ENCODE measurements at regions not wholly inside any gene's neighbourhood (a gene's known extent, or its start where the extent isn't known, plus 50 kb on each side); places are given as distances from the start of the nearest gene placed in this dataset.

DNA sequence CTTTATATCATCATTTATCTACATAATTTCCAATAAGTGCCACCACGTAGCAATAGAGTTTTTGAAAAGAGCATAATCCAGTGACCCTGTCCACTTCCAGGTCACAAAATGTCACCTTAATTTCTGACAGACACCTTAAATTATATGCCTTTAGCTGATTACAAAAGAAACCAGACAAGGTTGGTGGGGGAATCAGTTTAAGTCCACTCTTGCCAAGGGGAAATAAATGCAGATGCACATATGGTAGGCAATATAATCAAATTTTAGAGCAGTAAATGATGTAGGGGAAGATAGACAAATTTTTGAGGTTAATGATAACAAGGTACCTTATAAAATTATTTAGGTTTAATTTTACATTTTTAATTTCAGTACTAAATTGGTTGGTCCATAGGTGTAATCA, 253.5 kb downstream of the ZIC1 start:
- H3K4me3 ChIP-seq = no peak overlapping the region
- no peaks in the 10 kb centered on the region for H3K9me3 ChIP-seq
- ATAC-seq (no peak), DNase-seq (no peak)
- no peak overlapping the region for H3K27ac ChIP-seq
- no peak for TF ChIP-seq POLR2A (IDR thresholded peaks at IDR 0.05)
- TF ChIP-seq, protein P1, sequence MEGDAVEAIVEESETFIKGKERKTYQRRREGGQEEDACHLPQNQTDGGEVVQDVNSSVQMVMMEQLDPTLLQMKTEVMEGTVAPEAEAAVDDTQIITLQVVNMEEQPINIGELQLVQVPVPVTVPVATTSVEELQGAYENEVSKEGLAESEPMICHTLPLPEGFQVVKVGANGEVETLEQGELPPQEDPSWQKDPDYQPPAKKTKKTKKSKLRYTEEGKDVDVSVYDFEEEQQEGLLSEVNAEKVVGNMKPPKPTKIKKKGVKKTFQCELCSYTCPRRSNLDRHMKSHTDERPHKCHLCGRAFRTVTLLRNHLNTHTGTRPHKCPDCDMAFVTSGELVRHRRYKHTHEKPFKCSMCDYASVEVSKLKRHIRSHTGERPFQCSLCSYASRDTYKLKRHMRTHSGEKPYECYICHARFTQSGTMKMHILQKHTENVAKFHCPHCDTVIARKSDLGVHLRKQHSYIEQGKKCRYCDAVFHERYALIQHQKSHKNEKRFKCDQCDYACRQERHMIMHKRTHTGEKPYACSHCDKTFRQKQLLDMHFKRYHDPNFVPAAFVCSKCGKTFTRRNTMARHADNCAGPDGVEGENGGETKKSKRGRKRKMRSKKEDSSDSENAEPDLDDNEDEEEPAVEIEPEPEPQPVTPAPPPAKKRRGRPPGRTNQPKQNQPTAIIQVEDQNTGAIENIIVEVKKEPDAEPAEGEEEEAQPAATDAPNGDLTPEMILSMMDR (IDR thresholded peaks at IDR 0.05) = no peak
- intact Hi-C loops (cut with DNase I) = no loop called here
- H3K4me1 ChIP-seq = no peaks in the 10 kb centered on the region
- no peaks in the 10 kb centered on the region for H3K36me3 ChIP-seq
- no peaks in the 10 kb centered on the region for H3K27me3 ChIP-seq
- WGBS (ENCODE audit: insufficient coverage, low coverage, low lambda C conversion rate, missing lambda C conversion rate) = 59% methylated on average over 1 of the region's 1 CpG

DNA sequence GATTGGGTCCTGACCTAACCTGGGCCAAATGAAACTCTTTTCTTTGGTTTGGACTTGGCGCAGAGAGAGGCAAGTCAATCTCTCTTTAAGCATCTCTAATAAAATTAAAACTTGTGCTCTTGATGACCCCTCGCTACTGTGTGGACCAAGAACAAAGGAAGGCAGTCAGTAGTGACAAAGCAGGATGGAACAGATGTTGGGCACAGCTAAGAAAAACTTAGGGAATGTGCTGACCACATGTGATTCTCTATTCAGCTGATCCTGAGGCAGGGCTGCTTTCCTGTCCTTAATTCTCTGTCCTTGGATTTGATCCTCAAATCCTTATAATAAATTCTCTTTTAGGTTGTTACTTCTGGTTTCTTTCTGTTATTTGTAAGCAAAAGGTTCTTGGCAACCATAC, 259.9 kb downstream of the ZIC1 start:
- intact Hi-C loops (cut with DNase I) = no loop called here
- no peak for TF ChIP-seq POLR2A (IDR thresholded peaks at IDR 0.05)
- TF ChIP-seq, protein P1 (IDR thresholded peaks at IDR 0.05) = no peak
- Histone ChIP-seq H3K27ac (no peak overlapping the region), H3K4me3 (no peak overlapping the region), H3K9me3 (no peaks in the 10 kb centered on the region), H3K4me1 (no peaks in the 10 kb centered on the region), H3K27me3 (no peaks in the 10 kb centered on the region), H3K36me3 (no peaks in the 10 kb centered on the region)
- ATAC-seq (no peak), DNase-seq (no peak)
- 68% methylated on average over 2 of the region's 2 CpGs for WGBS (ENCODE audit: insufficient coverage, low coverage, low lambda C conversion rate, missing lambda C conversion rate)

DNA sequence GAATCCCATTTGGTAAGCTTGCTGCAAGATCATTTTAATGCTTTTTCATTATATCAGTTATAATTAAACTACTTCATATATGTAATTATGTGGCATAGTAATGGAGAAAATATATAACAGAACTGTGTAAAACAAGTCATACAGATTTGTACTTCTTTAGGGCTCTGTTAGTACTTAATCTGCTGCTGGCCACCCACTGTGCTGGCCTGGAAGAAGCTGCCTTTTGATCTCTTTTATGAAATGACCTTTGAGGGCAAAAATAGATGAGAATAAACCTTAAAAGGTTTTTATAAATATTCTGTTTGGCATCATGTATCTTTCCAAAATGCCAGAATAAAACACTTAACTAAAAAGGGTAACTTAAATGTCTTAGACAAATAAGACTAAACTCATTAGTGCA, 262.9 kb downstream of the ZIC1 start:
- ATAC-seq = no peak
- Histone ChIP-seq H3K4me3 (no peak overlapping the region), H3K4me1 (no peaks in the 10 kb centered on the region), H3K36me3 (no peaks in the 10 kb centered on the region), H3K27ac (no peak overlapping the region), H3K9me3 (no peaks in the 10 kb centered on the region), H3K27me3 (no peaks in the 10 kb centered on the region)
- no peak for TF ChIP-seq POLR2A (IDR thresholded peaks at IDR 0.05)
- TF ChIP-seq, protein P1 (IDR thresholded peaks at IDR 0.05) = no peak
- intact Hi-C loops (cut with DNase I) = no loop called here
- DNase-seq = no peak

DNA sequence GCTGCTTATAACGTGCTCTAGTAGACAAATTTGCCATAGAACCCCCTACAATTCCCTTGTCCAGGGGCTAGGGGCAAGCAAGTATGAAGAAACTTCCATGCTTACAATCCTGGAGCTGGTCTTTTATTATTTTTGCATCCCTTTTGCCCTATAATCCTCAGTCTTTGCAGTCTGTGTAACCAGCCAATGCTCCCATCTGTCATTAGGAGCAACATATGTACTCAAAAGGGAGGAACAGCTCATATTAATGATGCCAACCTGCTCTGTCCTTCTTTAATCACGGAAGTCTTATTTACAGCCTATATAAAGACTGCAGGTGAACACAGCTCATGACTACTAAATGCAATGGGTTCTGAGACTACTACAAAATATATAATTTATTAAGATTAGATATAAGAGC, 263.3 kb downstream of the ZIC1 start:
- intact Hi-C loops (cut with DNase I) = no loop called here

DNA sequence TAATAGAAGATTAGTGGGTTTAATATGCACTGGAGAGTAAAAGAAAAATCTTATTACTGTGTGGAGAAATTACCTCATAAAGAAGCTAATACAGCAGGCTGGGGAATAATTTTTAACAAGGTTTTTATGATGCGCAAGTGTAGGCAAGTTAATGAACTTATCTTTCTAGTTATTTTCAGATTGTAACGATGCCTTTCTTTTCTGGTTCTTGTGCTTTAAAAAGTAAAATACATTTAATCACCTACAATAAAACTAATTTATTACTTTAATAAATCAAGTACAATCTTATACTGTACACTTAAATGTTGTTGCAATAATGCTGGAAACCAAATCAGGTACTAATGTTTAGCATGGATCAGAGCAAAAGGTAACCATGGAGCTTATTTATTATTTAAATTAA, 266.6 kb downstream of the ZIC1 start:
- Histone ChIP-seq H3K4me1 (no peaks in the 10 kb centered on the region), H3K27me3 (no peaks in the 10 kb centered on the region), H3K27ac (no peak overlapping the region), H3K4me3 (no peak overlapping the region), H3K9me3 (no peaks in the 10 kb centered on the region), H3K36me3 (no peaks in the 10 kb centered on the region)
- ATAC-seq (no peak), DNase-seq (no peak)
- 78% methylated on average over 2 of the region's 2 CpGs for WGBS (ENCODE audit: insufficient coverage, low coverage, low lambda C conversion rate, missing lambda C conversion rate)
- TF ChIP-seq POLR2A (IDR thresholded peaks at IDR 0.05) = no peak
- TF ChIP-seq, protein P1 (IDR thresholded peaks at IDR 0.05) = no peak
- intact Hi-C loops (cut with DNase I) = no loop called here

More for the DNA sequence above, 263.3 kb downstream of the ZIC1 start:
- WGBS (ENCODE audit: insufficient coverage, low coverage, low lambda C conversion rate, missing lambda C conversion rate) = 15% methylated on average over 2 of the region's 2 CpGs
- ATAC-seq = no peak
- Histone ChIP-seq H3K4me1 (no peaks in the 10 kb centered on the region), H3K27me3 (no peaks in the 10 kb centered on the region), H3K36me3 (no peaks in the 10 kb centered on the region), H3K9me3 (no peaks in the 10 kb centered on the region), H3K4me3 (no peak overlapping the region), H3K27ac (no peak overlapping the region)
- no peak for DNase-seq
- no peak for TF ChIP-seq POLR2A (IDR thresholded peaks at IDR 0.05)
- TF ChIP-seq, protein P1 (IDR thresholded peaks at IDR 0.05) = no peak
